OCI-LY1 (cell line): ENCODE measurements at regions not wholly inside any gene's neighbourhood (a gene's known extent, or its start where the extent isn't known, plus 50 kb on each side); places are given as distances from the start of the nearest gene placed in this dataset.

ENCODE experiments used
- H2AFZ ChIP-seq: fragments of 200-600 bp; sonication (generic), shearing (Covaris generic); 2 replicates; pipeline ENCODE4 v1.6.0; 2014; ENCODE audit warnings: antibody characterized with exemption, mild to moderate bottlenecking, low read length
- H3F3A ChIP-seq: fragments of 200-600 bp; sonication (generic), shearing (Covaris generic); 2 replicates; pipeline ENCODE4 v1.6.0; 2014; ENCODE audit warnings: mild to moderate bottlenecking, antibody characterized with exemption, low read length, moderate library complexity; ENCODE audit not compliant: insufficient read depth
- H3K27ac ChIP-seq: fragments of 200-600 bp; sonication (generic); 2 replicates; pipeline ENCODE4 v1.5.1; 2014; ENCODE audit warnings: low read length, mixed run types, mild to moderate bottlenecking, low read depth; ENCODE audit not compliant: poor library complexity, severe bottlenecking
- H3K27me3 ChIP-seq: fragments of 200-600 bp; sonication (generic); 2 replicates; pipeline ENCODE4 v1.6.0; 2014; ENCODE audit warnings: antibody characterized with exemption, mild to moderate bottlenecking, low read length, moderate library complexity; ENCODE audit not compliant: insufficient read depth
- H3K36me3 ChIP-seq: fragments of 200-600 bp; sonication (generic); 2 replicates; pipeline ENCODE4 v1.6.1; 2014; ENCODE audit warnings: mild to moderate bottlenecking, antibody characterized with exemption, low read length, moderate library complexity, mixed read lengths; ENCODE audit not compliant: insufficient read depth
- H3K4me1 ChIP-seq: fragments of 200-600 bp; sonication (generic); 2 replicates; pipeline ENCODE4 v1.5.1; 2014; ENCODE audit warnings: mild to moderate bottlenecking, low read length, moderate library complexity; ENCODE audit not compliant: insufficient read depth, severe bottlenecking
- H3K4me2 ChIP-seq: fragments of 200-600 bp; sonication (generic), shearing (Covaris generic); 2 replicates; pipeline ENCODE4 v1.6.1; 2014; ENCODE audit warnings: low read length
- H3K4me3 ChIP-seq: fragments of 200-600 bp; sonication (generic); 2 replicates; pipeline ENCODE4 v1.5.1; 2014; ENCODE audit warnings: low read length, low read depth, mild to moderate bottlenecking, mixed read lengths; ENCODE audit not compliant: poor library complexity, severe bottlenecking
- H3K79me2 ChIP-seq: fragments of 200-600 bp; shearing (Covaris generic); 2 replicates; pipeline ENCODE4 v1.6.1; 2016; ENCODE audit warnings: mixed run types, low read length, mixed read lengths; ENCODE audit not compliant: insufficient read depth
- H3K9ac ChIP-seq: fragments of 200-600 bp; sonication (generic), shearing (Covaris generic); 2 replicates; pipeline ENCODE4 v1.6.1; 2014; ENCODE audit warnings: mild to moderate bottlenecking, low read length, mixed read lengths
- H3K9me2 ChIP-seq: fragments of 200-600 bp; sonication (generic), shearing (Covaris generic); 2 replicates; pipeline ENCODE4 v1.6.1; 2014; ENCODE audit warnings: low read depth, mild to moderate bottlenecking, low read length, mixed read lengths
- H3K9me3 ChIP-seq: fragments of 200-600 bp; shearing (Covaris generic); 2 replicates; pipeline ENCODE4 v1.6.1; 2014; ENCODE audit warnings: low read length, mixed read lengths
- H4K20me1 ChIP-seq: fragments of 200-600 bp; sonication (generic), shearing (Covaris generic); 2 replicates; pipeline ENCODE4 v1.6.0; 2016; ENCODE audit warnings: mild to moderate bottlenecking, low read length; ENCODE audit not compliant: insufficient read depth
- EZH2 ChIP-seq: fragments of 200-600 bp; sonication (generic), shearing (Covaris generic); IDR thresholded peaks from 2 replicates; pipeline ENCODE4 v1.8.0; 2017; ENCODE audit warnings: borderline replicate concordance, mixed run types, mild to moderate bottlenecking, antibody characterized with exemption, low read length, moderate library complexity, mixed read lengths
- TF ChIP-seq, protein P1 (sequence below): fragments of 200-600 bp; sonication (generic), shearing (Covaris generic); IDR thresholded peaks from 2 replicates; pipeline ENCODE4 v1.5.1; 2017; ENCODE audit warnings: mild to moderate bottlenecking, antibody characterized with exemption, low read length, moderate library complexity, mixed read lengths

GRCh38 chr22:48579043-48579927, 1248.4 kb downstream of the BRD1 start:
- no peak overlapping the region for H3K9ac ChIP-seq

DNA sequence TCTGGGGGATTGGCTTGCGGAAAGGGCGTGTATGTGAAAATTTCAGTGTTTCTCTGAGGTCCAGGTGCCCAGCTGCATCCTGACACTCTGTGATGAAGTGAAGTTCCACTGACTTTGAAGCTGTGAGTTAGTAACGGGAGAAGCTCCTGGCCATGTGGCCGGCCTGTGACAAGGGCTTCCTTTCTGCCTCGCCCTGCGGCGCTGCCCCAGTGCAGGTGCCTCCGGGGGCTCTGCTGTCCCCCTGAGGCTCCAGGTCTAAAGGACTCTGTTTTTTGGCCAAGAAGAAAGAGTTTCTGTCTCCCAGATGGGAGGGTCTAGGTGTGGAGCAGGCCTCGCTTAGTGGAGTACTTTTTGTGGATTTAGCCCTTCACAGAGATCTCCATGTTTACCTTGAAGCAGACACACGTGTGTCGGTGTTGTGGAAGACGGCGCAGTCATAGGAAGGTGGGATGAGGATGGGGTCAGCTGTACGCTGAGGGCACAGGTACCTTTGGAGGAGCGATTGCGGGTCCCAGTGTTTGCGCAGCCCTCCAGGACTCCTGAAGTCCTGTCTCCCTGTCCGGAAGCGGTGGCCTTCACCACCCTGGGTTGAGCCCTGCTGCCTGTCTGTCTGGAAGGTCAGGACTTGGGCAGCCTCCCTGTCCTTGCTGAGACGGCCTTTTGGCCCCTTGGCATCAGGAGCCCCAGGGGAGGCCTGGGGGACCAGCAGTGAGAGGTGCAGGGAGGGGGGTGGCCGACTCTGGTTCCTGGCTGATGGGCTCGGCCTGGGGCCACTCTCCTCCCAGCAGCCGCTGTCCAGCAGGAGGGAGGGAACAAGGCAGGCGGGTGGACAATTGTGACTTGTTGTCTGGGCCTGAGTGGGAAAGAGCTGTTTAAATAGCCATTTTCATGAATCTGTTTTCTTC, 1249.3 kb downstream of the BRD1 start:
- Histone ChIP-seq H3K4me2 (no peak overlapping the region), H3K9me2 (no peaks in the 10 kb centered on the region), H3K79me2 (no peaks in the 10 kb centered on the region), H3K9ac (no peak overlapping the region), H3K4me1 (no peaks in the 10 kb centered on the region), H3K9me3 (no peaks in the 10 kb centered on the region), H3K36me3 (no peaks in the 10 kb centered on the region), H3F3A (no peaks in the 10 kb centered on the region), H3K4me3 (no peak overlapping the region), H3K27ac (no peak overlapping the region), H4K20me1 (no peaks in the 10 kb centered on the region), H2AFZ (no peak overlapping the region), H3K27me3 (no peaks in the 10 kb centered on the region)
- TF ChIP-seq, protein P1, sequence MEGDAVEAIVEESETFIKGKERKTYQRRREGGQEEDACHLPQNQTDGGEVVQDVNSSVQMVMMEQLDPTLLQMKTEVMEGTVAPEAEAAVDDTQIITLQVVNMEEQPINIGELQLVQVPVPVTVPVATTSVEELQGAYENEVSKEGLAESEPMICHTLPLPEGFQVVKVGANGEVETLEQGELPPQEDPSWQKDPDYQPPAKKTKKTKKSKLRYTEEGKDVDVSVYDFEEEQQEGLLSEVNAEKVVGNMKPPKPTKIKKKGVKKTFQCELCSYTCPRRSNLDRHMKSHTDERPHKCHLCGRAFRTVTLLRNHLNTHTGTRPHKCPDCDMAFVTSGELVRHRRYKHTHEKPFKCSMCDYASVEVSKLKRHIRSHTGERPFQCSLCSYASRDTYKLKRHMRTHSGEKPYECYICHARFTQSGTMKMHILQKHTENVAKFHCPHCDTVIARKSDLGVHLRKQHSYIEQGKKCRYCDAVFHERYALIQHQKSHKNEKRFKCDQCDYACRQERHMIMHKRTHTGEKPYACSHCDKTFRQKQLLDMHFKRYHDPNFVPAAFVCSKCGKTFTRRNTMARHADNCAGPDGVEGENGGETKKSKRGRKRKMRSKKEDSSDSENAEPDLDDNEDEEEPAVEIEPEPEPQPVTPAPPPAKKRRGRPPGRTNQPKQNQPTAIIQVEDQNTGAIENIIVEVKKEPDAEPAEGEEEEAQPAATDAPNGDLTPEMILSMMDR: no peak
- no peak for TF ChIP-seq EZH2

More at GRCh38 chr22:48579043-48579927, 1248.4 kb downstream of the BRD1 start:
- H3F3A ChIP-seq: no peaks in the 10 kb centered on the region
- no peaks in the 10 kb centered on the region for H3K4me1 ChIP-seq
- H3K36me3 ChIP-seq: no peaks in the 10 kb centered on the region
- no peak overlapping the region for H3K27ac ChIP-seq
- H2AFZ ChIP-seq: no peak overlapping the region
- TF ChIP-seq, protein P1: no peak
- no peak for TF ChIP-seq EZH2
- H3K9me3 ChIP-seq: no peaks in the 10 kb centered on the region
- H3K4me2 ChIP-seq: no peak overlapping the region
- no peak overlapping the region for H3K4me3 ChIP-seq
- no peaks in the 10 kb centered on the region for H3K9me2 ChIP-seq
- H3K79me2 ChIP-seq: no peaks in the 10 kb centered on the region
- no peaks in the 10 kb centered on the region for H3K27me3 ChIP-seq
- H4K20me1 ChIP-seq: no peaks in the 10 kb centered on the region

GRCh38 chr22:48577691-48578090, 1250.0 kb downstream of the BRD1 start:
- no peaks in the 10 kb centered on the region for H3K9me3 ChIP-seq
- H3K36me3 ChIP-seq: no peaks in the 10 kb centered on the region
- H4K20me1 ChIP-seq: no peaks in the 10 kb centered on the region
- no peak overlapping the region for H3K27ac ChIP-seq
- no peak overlapping the region for H3K4me3 ChIP-seq
- H3F3A ChIP-seq: no peaks in the 10 kb centered on the region
- H3K4me2 ChIP-seq: no peak overlapping the region
- H3K27me3 ChIP-seq: no peaks in the 10 kb centered on the region
- H3K79me2 ChIP-seq: no peaks in the 10 kb centered on the region
- no peaks in the 10 kb centered on the region for H3K4me1 ChIP-seq
- H2AFZ ChIP-seq: no peak overlapping the region
- TF ChIP-seq EZH2: no peak
- TF ChIP-seq, protein P1: no peak
- H3K9ac ChIP-seq: no peak overlapping the region
- H3K9me2 ChIP-seq: no peaks in the 10 kb centered on the region
